H9 (cell line): ENCODE measurements at regions not wholly inside any gene's neighbourhood (a gene's known extent, or its start where the extent isn't known, plus 50 kb on each side); places are given as distances from the start of the nearest gene placed in this dataset.

ENCODE experiments used
- DNase-seq: peaks from one replicate; pipeline ENCODE4 v3.0.0-alpha.2; 2017
- H2AFZ ChIP-seq: one replicate; pipeline ENCODE4 v1.6.1; 2013; ENCODE audit warnings: mild to moderate bottlenecking, low read length, control low read depth, moderate library complexity
- H2AK5ac ChIP-seq: 2 replicates; pipeline ENCODE4 v1.6.1; 2013; ENCODE audit warnings: low read length, control low read depth, mixed read lengths; ENCODE audit not compliant: insufficient read length
- H2BK120ac ChIP-seq: one replicate; pipeline ENCODE4 v1.6.1; 2013; ENCODE audit warnings: low read depth, mild to moderate bottlenecking, low read length, control low read depth, inconsistent platforms; ENCODE audit not compliant: poor library complexity, severe bottlenecking
- H2BK12ac ChIP-seq: 2 replicates; pipeline ENCODE4 v1.6.1; 2013; ENCODE audit warnings: low read length, control low read depth, mixed read lengths, low read depth; ENCODE audit not compliant: insufficient read length
- H2BK15ac ChIP-seq: 2 replicates; pipeline ENCODE4 v1.6.1; 2013; ENCODE audit warnings: low read depth, low read length, control low read depth
- H2BK20ac ChIP-seq: one replicate; pipeline ENCODE4 v1.6.1; 2013; ENCODE audit warnings: low read depth, mild to moderate bottlenecking, low read length, control low read depth, inconsistent platforms; ENCODE audit not compliant: poor library complexity, severe bottlenecking
- H2BK5ac ChIP-seq: 2 replicates; pipeline ENCODE4 v1.6.1; 2013; ENCODE audit warnings: low read length, control low read depth, mixed read lengths; ENCODE audit not compliant: insufficient read length
- H3K14ac ChIP-seq: 2 replicates; pipeline ENCODE4 v1.6.1; 2013; ENCODE audit warnings: low read length, control low read depth; ENCODE audit not compliant: insufficient read depth
- H3K18ac ChIP-seq: 2 replicates; pipeline ENCODE4 v1.6.1; 2013; ENCODE audit warnings: low read depth, mild to moderate bottlenecking, mixed read lengths, low read length, control low read depth; ENCODE audit not compliant: insufficient read length
- H3K23ac ChIP-seq: 2 replicates; pipeline ENCODE4 v1.6.1; 2013; ENCODE audit warnings: low read length, control low read depth, mixed read lengths, low read depth; ENCODE audit not compliant: insufficient read length
- H3K23me2 ChIP-seq: 2 replicates; pipeline ENCODE4 v1.6.1; 2013; ENCODE audit warnings: low read depth, mild to moderate bottlenecking, mixed read lengths, low read length, control low read depth; ENCODE audit not compliant: insufficient read length, poor library complexity, severe bottlenecking
- H3K27ac ChIP-seq: 2 replicates; pipeline ENCODE4 v1.5.1; 2013; ENCODE audit warnings: low read length, control low read depth, mixed read lengths, low read depth; ENCODE audit not compliant: insufficient read length
- H3K27me3 ChIP-seq: 2 replicates; pipeline ENCODE4 v1.6.1; 2013; ENCODE audit warnings: low read length, control low read depth, inconsistent platforms; ENCODE audit not compliant: insufficient read depth
- H3K4ac ChIP-seq: 2 replicates; pipeline ENCODE4 v1.6.1; 2013; ENCODE audit warnings: low read depth, mild to moderate bottlenecking, control low read depth, inconsistent platforms, low read length, moderate library complexity
- H3K4me1 ChIP-seq: 2 replicates; pipeline ENCODE4 v1.6.1; 2013; ENCODE audit warnings: low read length, control low read depth, inconsistent platforms; ENCODE audit not compliant: insufficient read depth
- H3K4me2 ChIP-seq: 2 replicates; pipeline ENCODE4 v1.6.1; 2013; ENCODE audit warnings: low read length, control low read depth, mixed read lengths; ENCODE audit not compliant: insufficient read length, insufficient read depth
- H3K56ac ChIP-seq: 2 replicates; pipeline ENCODE4 v1.6.1; 2013; ENCODE audit warnings: low read depth, mild to moderate bottlenecking, mixed read lengths, low read length, control low read depth; ENCODE audit not compliant: insufficient read length
- H3K79me1 ChIP-seq: 2 replicates; pipeline ENCODE4 v1.6.1; 2013; ENCODE audit warnings: low read depth, mild to moderate bottlenecking, moderate library complexity, low read length, control low read depth, inconsistent platforms; ENCODE audit not compliant: insufficient read depth, poor library complexity, severe bottlenecking
- H3K79me2 ChIP-seq: 2 replicates; pipeline ENCODE4 v1.6.1; 2013; ENCODE audit warnings: low read length, control low read depth, inconsistent platforms; ENCODE audit not compliant: insufficient read depth
- H3K9ac ChIP-seq: 2 replicates; pipeline ENCODE4 v1.6.1; 2013; ENCODE audit warnings: low read length, control low read depth, mixed read lengths; ENCODE audit not compliant: insufficient read length; ENCODE audit errors: extremely low read depth
- H3K9me3 ChIP-seq: one replicate; pipeline ENCODE4 v1.6.1; 2013; ENCODE audit warnings: low read depth, low read length, inconsistent platforms; ENCODE audit not compliant: control insufficient read depth
- H3T11ph ChIP-seq: one replicate; pipeline ENCODE4 v1.6.1; 2013; ENCODE audit warnings: mild to moderate bottlenecking, low read length, control low read depth, inconsistent platforms
- H4K20me1 ChIP-seq: one replicate; pipeline ENCODE4 v1.6.1; 2013; ENCODE audit not compliant: control insufficient read depth, insufficient read length, insufficient read depth
- H4K5ac ChIP-seq: 2 replicates; pipeline ENCODE4 v1.6.1; 2013; ENCODE audit warnings: low read depth, mild to moderate bottlenecking, mixed read lengths, low read length, control low read depth; ENCODE audit not compliant: insufficient read length
- H4K8ac ChIP-seq: replicated peaks from 2 replicates; pipeline ENCODE4 v1.6.1; 2013; ENCODE audit warnings: low read length, control low read depth, mixed read lengths, low read depth; ENCODE audit not compliant: insufficient read length
- H4K91ac ChIP-seq: 2 replicates; pipeline ENCODE4 v1.6.1; 2013; ENCODE audit warnings: low read depth, mild to moderate bottlenecking, moderate library complexity, mixed read lengths, low read length, control low read depth; ENCODE audit not compliant: insufficient read length
- H3K27ac Mint-ChIP-seq, 3 experiments: 2 replicates in 2 of 3; 3 replicates in 1 of 3; pipeline ENCODE4 v1.8.0; 2020 to 2021; ENCODE audit warnings: mixed read lengths in 3 of 3, mild to moderate bottlenecking in 1 of 3, moderate library complexity in 1 of 3
- H3K27me3 Mint-ChIP-seq: 2 replicates; pipeline ENCODE4 v1.8.0; 2021; ENCODE audit warnings: low read depth, mild to moderate bottlenecking, moderate library complexity, mixed read lengths
- H3K36me3 Mint-ChIP-seq, 3 experiments: 2 replicates in 2 of 3; 3 replicates in 1 of 3; pipeline ENCODE4 v1.8.0; 2020 to 2021; ENCODE audit warnings: low read depth in 3 of 3, mixed read lengths in 3 of 3; ENCODE audit not compliant: insufficient read depth in 1 of 3
- H3K4me1 Mint-ChIP-seq, 2 experiments: 2 replicates each; pipeline ENCODE4 v1.8.0; 2020; ENCODE audit warnings: mixed read lengths in 2 of 2
- H3K4me3 Mint-ChIP-seq, 2 experiments: 2 replicates in 1 of 2; 3 replicates in 1 of 2; pipeline ENCODE4 v1.8.0; 2020 to 2021; ENCODE audit warnings: mild to moderate bottlenecking in 2 of 2, mixed read lengths in 2 of 2, moderate library complexity in 1 of 2
- H3K9me3 Mint-ChIP-seq, 2 experiments: 2 replicates in 1 of 2; 3 replicates in 1 of 2; pipeline ENCODE4 v1.8.0; 2020; ENCODE audit warnings: mild to moderate bottlenecking in 2 of 2, mixed read lengths in 2 of 2, moderate library complexity in 1 of 2
- CTCF ChIP-seq: fragments of 200-600 bp; sonication (generic); conservative IDR thresholded peaks from 3 replicates; pipeline ENCODE4 v1.8.0; 2021; ENCODE audit warnings: antibody characterized with exemption, mild to moderate bottlenecking
- WGBS: extraction: QIAGEN DNeasy Blood & Tissue Kit; methylation state at CpG from one replicate; pipeline ENCODE4 v1.1.7; 2013; ENCODE audit warnings: missing lambda C conversion rate, low lambda C conversion rate, mixed read lengths; ENCODE audit not compliant: insufficient read length; ENCODE audit errors: extremely low coverage; 5-methylcytosine and 5-hydroxymethylcytosine counted together

- Histone ChIP-seq H3K79me2 (no peaks in the 10 kb centered on the region), H3K23me2 (no peaks in the 10 kb centered on the region), H2BK20ac (no peak overlapping the region), H3K4me2 (no peak overlapping the region), H4K5ac (no peak overlapping the region), H3K18ac (no peak overlapping the region), H3K27ac (no peak overlapping the region), H2BK5ac (no peak overlapping the region), H3K4me1 (no peaks in the 10 kb centered on the region), H4K8ac (no peak overlapping the region), H2BK120ac (no peak overlapping the region), H3K27me3 (no peaks in the 10 kb centered on the region; the same call in 1 of the 2 replicates), H4K91ac (no peak overlapping the region), H3K4ac (no peak overlapping the region), H3T11ph (no peak overlapping the region), H3K9me3 (no peaks in the 10 kb centered on the region), H3K23ac (no peak overlapping the region), H3K79me1 (no peaks in the 10 kb centered on the region), H4K20me1 (no peaks in the 10 kb centered on the region), H2AFZ (no peak overlapping the region), H2BK12ac (no peak overlapping the region), H3K9ac (no peak overlapping the region), H2AK5ac (no peak overlapping the region), H3K56ac (no peak overlapping the region), H2BK15ac (no peak overlapping the region), H3K14ac (no peak overlapping the region)
- Mint-ChIP-seq H3K27me3 (no peaks in the 10 kb centered on the region; the same call in 1 of the 2 replicates), H3K4me1 (peaks cover 14 to 18% of the 10 kb centered on the region in 2 experiments), H3K27ac (no peak overlapping the region), H3K36me3 (no peaks in the 10 kb centered on the region), H3K9me3 (no peaks in the 10 kb centered on the region; a peak in 1 of 5 replicates), H3K4me3 (no peak overlapping the region)
- WGBS = no CpG with 5 or more reads among the region's 3 CpGs
- no peak for DNase-seq
- TF ChIP-seq CTCF = no peak
Observed at GRCh38 chr10:91051829-91052228, 130.9 kb upstream of the ANKRD1 start.
